AG04449 (cell line): ENCODE measurements at regions not wholly inside any gene's neighbourhood (a gene's known extent, or its start where the extent isn't known, plus 50 kb on each side); places are given as distances from the start of the nearest gene placed in this dataset.

Experiments used
- CTCF ChIA-PET: fragments of 350-600 bp; formaldehyde crosslinking; extraction: SDS; loops from one replicate; lab custom pipeline; 2021; ENCODE audit warnings: antibody characterized with exemption; lab: Yijun Ruan, JAX
- POLR2A ChIA-PET: fragments of 400-600, 350-600 bp; formaldehyde crosslinking; extraction: SDS; loops from one replicate; lab custom pipeline; 2020; ENCODE audit warnings: antibody characterized with exemption, inconsistent platforms; lab: Yijun Ruan, JAX
- DNase-seq: peaks from one replicate; pipeline ENCODE4 v3.0.0-alpha.2; 2010; ENCODE audit warnings: low read depth, low spot score
- H3K4me3 ChIP-seq: 2 replicates; pipeline ENCODE4 v1.5.1; 2011; ENCODE audit warnings: low read depth, mild to moderate bottlenecking, control low read depth, low read length
- CTCF ChIP-seq: IDR thresholded peaks from one replicate; pipeline ENCODE4 v1.5.1; 2011; ENCODE audit warnings: mild to moderate bottlenecking, moderate library complexity, low read length, control low read depth, inconsistent platforms; ENCODE audit not compliant: insufficient read depth; ENCODE audit errors: missing control alignments

- H3K4me3 ChIP-seq = no peak overlapping the region
- TF ChIP-seq CTCF = no peak
- ChIA-PET POLR2A (no interaction called here), CTCF (no interaction called here)
- DNase-seq = no peak
These were observed 393.8 kb downstream of the ZNF385D start for GRCh38 chr3:21357241-21357640.

GRCh38 chr3:21356402-21356801 is 394.6 kb downstream of the ZNF385D start:
- CTCF ChIA-PET = interaction anchor here (0.6 kb wide), 1 partner anchor 90 kb away, joined by 3 read pairs; no protein-coding TSS in a partner anchor
- DNase-seq = no peak
- no peak for TF ChIP-seq CTCF
- POLR2A ChIA-PET = no interaction called here
- H3K4me3 ChIP-seq = no peak overlapping the region

- ChIA-PET CTCF (interaction anchor here (0.9 to 1.2 kb wide), 2 partner anchors 11 to 12 kb away, joined by 3 read pairs; no protein-coding TSS in a partner anchor), POLR2A (interaction anchor here (0.7 to 0.9 kb wide), 2 partner anchors 186 to 875 kb away, joined by 3 to 4 read pairs; no protein-coding TSS in a partner anchor)
- no peak overlapping the region for H3K4me3 ChIP-seq
- no peak for TF ChIP-seq CTCF
- no peak for DNase-seq
These were observed 405.5 kb downstream of the ZNF385D start for GRCh38 chr3:21345382-21345976.

GRCh38 chr3:21331857-21332256 is 419.2 kb downstream of the ZNF385D start:
- CTCF ChIA-PET = no interaction called here

GRCh38 chr3:21331321-21331720 is 419.7 kb downstream of the ZNF385D start:
- CTCF ChIA-PET = no interaction called here
- no peak overlapping the region for H3K4me3 ChIP-seq
- DNase-seq = no peak
- POLR2A ChIA-PET = no interaction called here
- no peak for TF ChIP-seq CTCF

More at GRCh38 chr3:21331857-21332256, 419.2 kb downstream of the ZNF385D start:
- H3K4me3 ChIP-seq = no peak overlapping the region
- TF ChIP-seq CTCF = no peak
- no peak for DNase-seq
- POLR2A ChIA-PET = no interaction called here

- ChIA-PET CTCF (no interaction called here), POLR2A (no interaction called here)
- H3K4me3 ChIP-seq = no peak overlapping the region
- DNase-seq = no peak
- TF ChIP-seq CTCF = no peak
These were observed 420.7 kb downstream of the ZNF385D start for GRCh38 chr3:21330293-21330692.
